Glomerular endothelial cell (primary cell): ENCODE measurements at regions not wholly inside any gene's neighbourhood (a gene's known extent, or its start where the extent isn't known, plus 50 kb on each side); places are given as distances from the start of the nearest gene placed in this dataset.

Experiments
- DNase-seq: peaks from one replicate; pipeline ENCODE4 v3.0.0-alpha.2; 2011; ENCODE audit warnings: low read depth, low spot score; ENCODE audit errors: extremely low read depth

- DNase-seq, result peak; percentile 93
These were observed 90.1 kb upstream of the PIK3CG start for GRCh38 chr7:106774768-106775551.

GRCh38 chr7:106775552-106775936 is 89.5 kb upstream of the PIK3CG start:
- no peak for DNase-seq

GRCh38 chr7:106775975-106776607 is 89.0 kb upstream of the PIK3CG start:
- no peak for DNase-seq

DNA sequence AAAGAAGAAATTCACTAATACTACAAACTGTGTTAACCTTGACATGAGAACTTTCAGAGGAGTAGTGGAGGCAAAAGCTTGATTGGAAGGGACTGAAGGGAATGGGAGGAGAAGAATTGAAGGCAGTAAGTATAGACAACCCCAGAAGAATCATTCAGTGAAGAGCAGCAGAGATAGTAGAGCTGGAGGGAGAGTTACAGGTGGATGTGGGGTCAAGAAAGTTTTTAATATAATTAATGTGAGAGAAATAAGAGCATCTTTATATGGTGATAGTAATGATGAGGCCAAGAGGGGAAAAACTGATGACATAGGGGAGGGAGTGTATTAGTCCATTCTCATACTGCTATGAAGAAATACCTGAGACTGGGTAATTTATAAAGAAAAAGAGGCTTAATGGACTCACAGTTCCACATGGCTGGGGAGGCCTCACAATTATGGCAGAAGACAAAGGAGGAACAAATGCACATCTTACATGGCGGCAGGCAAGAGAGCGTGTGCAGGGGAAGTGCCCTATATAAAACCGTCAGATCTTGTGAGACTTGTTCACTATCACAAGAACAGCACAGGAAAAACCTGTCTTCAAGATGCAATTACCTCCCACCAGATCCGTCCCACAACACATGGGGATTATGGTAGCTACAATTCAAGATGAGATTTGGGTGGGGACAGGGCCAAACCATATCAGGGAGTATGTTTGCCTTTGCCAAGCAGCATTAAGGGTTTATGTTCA is 88.3 kb upstream of the PIK3CG start:
- no peak for DNase-seq

DNA sequence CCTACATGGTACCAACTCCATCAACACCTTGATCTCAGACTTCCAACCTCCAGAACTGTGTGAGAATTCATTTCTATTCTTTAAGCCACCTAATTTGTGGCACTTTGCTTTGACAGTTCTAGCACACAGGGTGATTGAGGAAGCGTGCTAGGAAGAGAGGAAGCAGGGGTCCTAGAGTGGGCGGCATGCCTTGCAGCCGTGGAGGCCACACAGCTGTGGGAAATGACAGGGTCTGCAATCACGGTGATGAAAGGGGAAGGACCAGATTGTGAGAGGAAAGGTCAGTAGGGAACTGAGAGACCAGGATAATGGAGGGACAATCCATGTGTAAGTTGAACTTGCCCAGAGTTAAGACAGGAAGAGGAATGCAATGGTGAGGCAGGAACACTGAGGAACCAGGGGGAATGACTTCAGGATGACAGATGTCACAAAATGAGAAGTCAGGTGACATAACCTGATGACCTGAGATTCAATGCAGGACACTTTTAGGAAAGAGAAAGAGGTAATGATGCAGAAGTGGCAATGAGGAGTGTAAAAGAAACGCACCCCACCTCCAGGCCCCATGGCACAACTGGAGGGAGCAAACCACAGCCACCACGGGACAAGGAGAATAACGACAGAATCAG is 87.3 kb upstream of the PIK3CG start:
- no peak for DNase-seq

- DNase-seq, result no peak
These were observed 86.3 kb upstream of the PIK3CG start for GRCh38 chr7:106778656-106779250.

DNA sequence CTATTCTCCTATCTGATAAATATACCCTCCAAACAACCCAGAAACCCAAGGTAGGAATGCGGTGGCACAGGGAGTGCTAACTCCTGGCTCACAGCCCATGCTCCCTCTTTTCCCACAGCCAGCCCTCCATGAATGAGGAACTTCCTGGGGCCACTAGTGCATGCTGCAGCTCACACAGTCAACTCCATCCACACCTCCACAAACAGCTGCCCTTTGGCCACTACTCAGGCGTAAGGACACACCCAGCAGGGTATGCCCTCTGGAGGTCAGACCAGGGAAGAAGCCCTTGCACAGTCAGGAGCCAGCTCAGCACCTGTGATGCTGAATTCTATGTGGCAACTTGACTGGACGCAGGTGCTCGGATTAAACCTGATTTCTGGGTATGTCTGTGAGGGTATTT is 85.2 kb upstream of the PIK3CG start:
- DNase-seq, result no peak

GRCh38 chr7:106781007-106781406 is 84.1 kb upstream of the PIK3CG start:
- DNase-seq, result no peak

GRCh38 chr7:106781828-106782544 is 83.1 kb upstream of the PIK3CG start:
- DNase-seq, result no peak

DNA sequence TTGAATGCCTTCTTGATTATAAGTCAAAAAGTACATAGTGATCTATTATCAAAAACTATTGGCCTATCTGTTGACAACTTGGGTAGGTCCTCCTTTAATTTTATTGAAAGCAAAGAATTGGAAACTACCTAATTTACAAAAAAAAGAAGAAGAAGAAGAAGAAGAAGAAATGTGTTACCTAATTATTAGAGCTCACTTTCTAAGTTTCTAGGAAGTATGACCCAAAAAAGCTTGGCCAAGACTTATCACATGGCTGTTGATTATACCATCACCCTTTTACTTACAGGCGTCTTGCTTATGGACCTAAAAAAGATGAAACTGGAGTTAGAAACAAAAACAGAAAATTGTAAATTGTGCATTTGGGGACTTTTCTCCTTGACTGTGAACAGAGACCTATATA is 81.8 kb upstream of the PIK3CG start:
- DNase-seq, result no peak

- DNase-seq, result no peak
These were observed 76.4 kb upstream of the PIK3CG start for GRCh38 chr7:106788637-106789036.

DNA sequence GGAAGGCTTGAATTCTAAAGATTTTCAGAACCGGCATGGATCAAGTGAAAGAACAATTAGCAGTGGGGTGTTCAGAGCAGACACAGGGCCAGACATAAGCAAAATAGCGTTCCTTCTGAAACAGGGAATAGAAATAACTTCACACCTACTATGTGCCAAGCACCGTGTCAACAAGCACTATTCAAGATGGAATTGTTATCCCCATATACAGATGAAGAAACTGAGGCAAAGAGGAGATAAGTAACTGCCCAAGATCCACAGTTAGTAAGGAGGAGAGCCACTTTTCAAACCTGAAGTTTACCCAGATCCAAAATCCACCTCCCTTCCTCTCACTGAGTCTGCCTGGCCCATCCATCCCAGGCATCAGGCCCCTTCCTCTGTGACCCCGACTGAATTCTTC is 73.6 kb upstream of the PIK3CG start:
- no peak for DNase-seq

- DNase-seq, result no peak
These were observed 72.7 kb upstream of the PIK3CG start for GRCh38 chr7:106792233-106792926.

GRCh38 chr7:106793015-106793975 is 71.8 kb upstream of the PIK3CG start:
- DNase-seq, result no peak

GRCh38 chr7:106794276-106795083 is 70.6 kb upstream of the PIK3CG start:
- no peak for DNase-seq

DNA sequence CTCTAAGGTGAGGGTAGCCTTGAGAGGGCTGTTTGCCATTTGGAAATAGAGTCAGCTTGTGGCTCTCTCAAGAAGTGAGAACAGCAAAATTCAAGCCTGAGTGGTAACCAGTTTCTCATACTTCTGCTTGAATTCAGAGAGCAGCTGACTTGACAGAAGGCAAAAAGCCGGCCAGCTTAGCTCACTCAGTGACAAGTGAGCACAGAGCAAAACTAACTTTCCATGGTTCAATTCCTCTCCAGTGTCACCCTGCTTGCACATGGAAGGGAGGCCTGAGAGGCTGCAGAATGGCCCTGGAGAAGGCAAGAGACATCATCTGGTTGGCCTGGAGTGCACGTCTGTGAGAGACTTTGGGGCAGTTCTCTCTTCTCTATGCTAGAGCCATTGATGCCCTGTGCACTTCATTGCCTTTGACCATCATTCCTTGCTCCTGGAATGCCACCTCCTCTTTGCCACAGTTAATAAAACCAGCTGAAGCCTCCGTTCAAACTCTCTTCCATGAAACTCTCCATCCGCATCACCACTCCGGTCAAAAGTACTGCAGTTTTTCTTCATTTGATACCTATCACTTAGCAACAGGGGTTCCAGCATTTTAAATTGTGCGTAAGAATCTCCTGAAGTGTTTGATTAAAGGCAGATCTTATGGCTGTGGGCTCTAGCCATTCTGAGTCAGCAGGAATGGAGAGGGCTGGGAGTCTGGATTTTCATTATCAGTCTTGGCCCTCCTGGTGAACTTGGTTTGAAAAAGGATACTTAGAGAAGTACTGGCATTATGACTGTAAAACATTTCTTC is 69.8 kb upstream of the PIK3CG start:
- DNase-seq, result no peak

DNA sequence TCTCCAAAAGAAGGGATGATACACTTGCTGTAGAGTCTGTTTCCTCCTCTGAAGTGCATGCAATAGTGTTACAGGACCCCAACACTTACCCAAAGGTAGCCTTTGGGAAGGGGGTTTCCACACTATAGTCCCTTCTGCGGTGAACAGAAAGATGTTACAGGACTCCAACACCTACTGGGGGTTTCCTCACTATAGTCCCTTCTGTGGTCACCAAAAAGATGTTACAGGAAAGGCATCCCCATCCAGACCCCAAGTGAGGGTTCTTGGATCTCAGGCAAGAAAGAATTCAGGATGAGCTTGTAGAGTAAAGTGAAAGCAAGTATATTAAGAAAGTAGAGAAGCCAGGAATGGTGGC is 69.2 kb upstream of the PIK3CG start:
- DNase-seq, result no peak
